Natural killer cell (primary cell): ENCODE measurements at regions not wholly inside any gene's neighbourhood (a gene's known extent, or its start where the extent isn't known, plus 50 kb on each side); places are given as distances from the start of the nearest gene placed in this dataset.

Experiments used
- ATAC-seq, 3 donors: fragments of 150-1000 bp in 2 of 3; fragments of 200-7000 bp in 1 of 3; cut with Tn5 transposase; 1 replicate in 1 of 3; 2 replicates in 2 of 3; pipeline ENCODE4 v1.10.0; 2021; ENCODE audit warnings: mild to moderate bottlenecking in 2 of 3, moderate library complexity in 2 of 3
- DNase-seq, 2 donors: peaks; one replicate each; pipeline versions ENCODE4 v3.0.0 to v3.0.0-alpha.2; 2013 to 2021; ENCODE audit warnings: mixed read lengths in 1 of 2
- H3K27ac ChIP-seq: one replicate; pipeline ENCODE4 v1.5.1; 2013; ENCODE audit warnings: mild to moderate bottlenecking, low read length
- H3K27me3 ChIP-seq: one replicate; pipeline ENCODE4 v1.6.1; 2013; ENCODE audit warnings: low read length; ENCODE audit not compliant: control insufficient read depth, insufficient read depth
- H3K36me3 ChIP-seq: one replicate; pipeline ENCODE4 v1.6.1; 2013; ENCODE audit warnings: low read length; ENCODE audit not compliant: control insufficient read depth, insufficient read depth
- H3K4me1 ChIP-seq: one replicate; pipeline ENCODE4 v1.6.1; 2013; ENCODE audit warnings: low read length; ENCODE audit not compliant: control insufficient read depth, insufficient read depth
- H3K4me3 ChIP-seq: one replicate; pipeline ENCODE4 v1.5.1; 2013; ENCODE audit warnings: low read length
- H3K9me3 ChIP-seq: one replicate; pipeline ENCODE4 v1.6.1; 2013; ENCODE audit warnings: low read length; ENCODE audit not compliant: control insufficient read depth, insufficient read depth
- H3K27ac Mint-ChIP-seq, 2 donors: one replicate each; pipeline ENCODE4 v1.8.0; 2022; ENCODE audit warnings: mild to moderate bottlenecking in 2 of 2, mixed read lengths in 2 of 2, moderate library complexity in 1 of 2
- H3K27me3 Mint-ChIP-seq, 2 donors: one replicate each; pipeline ENCODE4 v1.8.0; 2022; ENCODE audit warnings: low read depth in 2 of 2, mixed read lengths in 2 of 2
- H3K36me3 Mint-ChIP-seq: one replicate; pipeline ENCODE4 v1.8.0; 2022; ENCODE audit warnings: mixed read lengths
- H3K4me1 Mint-ChIP-seq, 2 donors: one replicate each; pipeline ENCODE4 v1.8.0; 2022; ENCODE audit warnings: mixed read lengths in 2 of 2
- H3K4me3 Mint-ChIP-seq: one replicate; pipeline ENCODE4 v1.8.0; 2022; ENCODE audit warnings: mild to moderate bottlenecking, moderate library complexity, mixed read lengths
- H3K9me3 Mint-ChIP-seq, 2 donors: one replicate each; pipeline ENCODE4 v1.8.0; 2022; ENCODE audit warnings: mixed read lengths in 2 of 2
- WGBS: methylation state at CpG from one replicate; pipeline ENCODE4 v1.1.7; 2013; ENCODE audit warnings: missing lambda C conversion rate; ENCODE audit not compliant: insufficient coverage; 5-methylcytosine and 5-hydroxymethylcytosine counted together
- intact Hi-C: fragments of 100-400 bp; cut with micrococcal nuclease; formaldehyde crosslinking; loops from one replicate; pipeline ENCODE4 v1.14.2; 2022
- TF ChIP-seq, protein P1 (sequence below): fragments of 200-600 bp; IDR thresholded peaks from one replicate; pipeline ENCODE4 v1.8.0; 2022; ENCODE audit warnings: antibody characterized with exemption

DNA sequence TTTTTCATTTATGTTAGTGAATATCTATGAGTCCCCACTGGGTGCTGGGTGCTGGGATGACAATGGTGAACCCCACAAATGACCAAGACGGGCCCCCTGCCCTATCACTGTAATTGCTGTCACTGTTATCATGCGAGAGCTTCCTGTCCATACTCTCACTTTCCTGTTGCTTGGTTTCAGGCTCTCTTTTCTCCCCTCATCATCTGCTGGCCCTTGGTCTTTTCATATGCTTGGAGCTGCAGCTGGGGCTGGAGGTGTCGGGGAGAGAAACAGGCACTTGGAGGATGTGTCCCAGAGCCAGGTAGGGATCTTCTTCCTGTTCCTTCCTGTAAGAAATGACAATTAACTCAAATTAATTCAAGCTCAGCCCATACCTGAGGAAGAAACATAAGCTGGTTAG is 348.0 kb downstream of the PTPRU start:
- H3K27me3 Mint-ChIP-seq = peaks cover 4 to 16% of the 10 kb centered on the region in 2 donors
- no peaks in the 10 kb centered on the region for H3K4me1 ChIP-seq
- H3K9me3 ChIP-seq = no peaks in the 10 kb centered on the region
- H3K27ac ChIP-seq = no peak overlapping the region
- H3K4me3 Mint-ChIP-seq = no peak overlapping the region
- DNase-seq (no peak), ATAC-seq (no peak)
- H3K27ac Mint-ChIP-seq = no peak overlapping the region
- H3K9me3 Mint-ChIP-seq = no peaks in the 10 kb centered on the region
- H3K36me3 Mint-ChIP-seq = no peaks in the 10 kb centered on the region
- no peaks in the 10 kb centered on the region for H3K36me3 ChIP-seq
- 53% methylated on average over 3 of the region's 3 CpGs for WGBS
- H3K4me1 Mint-ChIP-seq = no peaks in the 10 kb centered on the region
- TF ChIP-seq, protein P1, sequence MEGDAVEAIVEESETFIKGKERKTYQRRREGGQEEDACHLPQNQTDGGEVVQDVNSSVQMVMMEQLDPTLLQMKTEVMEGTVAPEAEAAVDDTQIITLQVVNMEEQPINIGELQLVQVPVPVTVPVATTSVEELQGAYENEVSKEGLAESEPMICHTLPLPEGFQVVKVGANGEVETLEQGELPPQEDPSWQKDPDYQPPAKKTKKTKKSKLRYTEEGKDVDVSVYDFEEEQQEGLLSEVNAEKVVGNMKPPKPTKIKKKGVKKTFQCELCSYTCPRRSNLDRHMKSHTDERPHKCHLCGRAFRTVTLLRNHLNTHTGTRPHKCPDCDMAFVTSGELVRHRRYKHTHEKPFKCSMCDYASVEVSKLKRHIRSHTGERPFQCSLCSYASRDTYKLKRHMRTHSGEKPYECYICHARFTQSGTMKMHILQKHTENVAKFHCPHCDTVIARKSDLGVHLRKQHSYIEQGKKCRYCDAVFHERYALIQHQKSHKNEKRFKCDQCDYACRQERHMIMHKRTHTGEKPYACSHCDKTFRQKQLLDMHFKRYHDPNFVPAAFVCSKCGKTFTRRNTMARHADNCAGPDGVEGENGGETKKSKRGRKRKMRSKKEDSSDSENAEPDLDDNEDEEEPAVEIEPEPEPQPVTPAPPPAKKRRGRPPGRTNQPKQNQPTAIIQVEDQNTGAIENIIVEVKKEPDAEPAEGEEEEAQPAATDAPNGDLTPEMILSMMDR = no peak
- no peaks in the 10 kb centered on the region for H3K27me3 ChIP-seq
- H3K4me3 ChIP-seq = no peak overlapping the region
- intact Hi-C loops = no loop called here

DNA sequence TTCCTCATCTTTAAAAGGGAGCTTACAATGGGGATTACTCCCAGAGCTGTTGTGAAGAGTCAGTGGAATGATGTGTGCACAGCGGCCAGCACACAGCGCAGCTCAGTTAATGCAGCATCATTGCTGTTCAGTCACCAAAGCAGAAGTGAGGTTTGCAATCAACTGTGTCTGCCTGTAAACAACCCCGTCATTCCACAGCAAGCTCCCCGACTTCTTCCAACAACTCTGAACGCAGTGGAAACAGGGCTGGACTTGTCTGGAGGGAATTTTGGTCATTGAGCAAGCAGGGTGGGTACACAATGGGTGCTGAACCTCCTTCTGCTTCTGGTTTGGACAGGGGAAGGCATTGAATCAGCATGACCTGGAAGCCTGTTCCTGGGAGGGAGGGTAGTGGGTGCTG is 347.4 kb downstream of the PTPRU start:
- Mint-ChIP-seq H3K9me3 (no peaks in the 10 kb centered on the region), H3K27me3 (peaks cover 4 to 16% of the 10 kb centered on the region in 2 donors), H3K4me3 (no peak overlapping the region), H3K4me1 (no peaks in the 10 kb centered on the region), H3K27ac (no peak overlapping the region), H3K36me3 (no peaks in the 10 kb centered on the region)
- TF ChIP-seq, protein P1 = no peak
- ATAC-seq (no peak), DNase-seq (no peak)
- no peak overlapping the region for H3K27ac ChIP-seq
- H3K4me1 ChIP-seq = no peaks in the 10 kb centered on the region
- H3K27me3 ChIP-seq = no peaks in the 10 kb centered on the region
- no peaks in the 10 kb centered on the region for H3K36me3 ChIP-seq
- H3K4me3 ChIP-seq = no peak overlapping the region
- H3K9me3 ChIP-seq = no peaks in the 10 kb centered on the region
- intact Hi-C loops = no loop called here
- 86% methylated on average over 5 of the region's 5 CpGs for WGBS

DNA sequence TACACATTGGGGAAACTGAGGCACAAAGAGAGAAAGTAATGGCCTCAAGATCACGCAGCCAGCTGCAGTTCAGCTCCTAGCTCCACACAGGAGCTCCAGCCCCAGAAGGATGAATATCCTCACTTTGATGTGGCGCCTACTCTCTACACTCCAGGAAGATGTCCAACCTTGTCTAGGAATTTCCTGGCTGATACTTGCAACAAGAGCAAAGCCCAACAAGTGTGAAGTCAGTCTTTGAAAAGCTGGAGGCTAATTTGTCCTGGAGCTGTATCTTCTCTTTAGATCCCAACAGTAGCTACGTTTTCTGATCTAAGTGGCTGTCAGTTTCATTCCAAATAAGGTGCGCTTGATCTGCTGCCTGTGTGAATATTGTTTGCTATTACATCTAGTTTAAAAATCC is 344.9 kb downstream of the PTPRU start:
- no peaks in the 10 kb centered on the region for H3K36me3 ChIP-seq
- H3K4me3 Mint-ChIP-seq = no peak overlapping the region
- no peak overlapping the region for H3K4me3 ChIP-seq
- H3K4me1 ChIP-seq = no peaks in the 10 kb centered on the region
- H3K27ac Mint-ChIP-seq = no peak overlapping the region
- H3K27me3 Mint-ChIP-seq = peaks cover 0 to 8% of the 10 kb centered on the region in 2 donors
- no peak overlapping the region for H3K27ac ChIP-seq
- ATAC-seq (no peak), DNase-seq (no peak)
- 86% methylated on average over 4 of the region's 4 CpGs for WGBS
- no peaks in the 10 kb centered on the region for H3K4me1 Mint-ChIP-seq
- H3K9me3 ChIP-seq = no peaks in the 10 kb centered on the region
- no peaks in the 10 kb centered on the region for H3K27me3 ChIP-seq
- intact Hi-C loops = no loop called here
- H3K36me3 Mint-ChIP-seq = no peaks in the 10 kb centered on the region
- TF ChIP-seq, protein P1 = no peak
- H3K9me3 Mint-ChIP-seq = no peaks in the 10 kb centered on the region

DNA sequence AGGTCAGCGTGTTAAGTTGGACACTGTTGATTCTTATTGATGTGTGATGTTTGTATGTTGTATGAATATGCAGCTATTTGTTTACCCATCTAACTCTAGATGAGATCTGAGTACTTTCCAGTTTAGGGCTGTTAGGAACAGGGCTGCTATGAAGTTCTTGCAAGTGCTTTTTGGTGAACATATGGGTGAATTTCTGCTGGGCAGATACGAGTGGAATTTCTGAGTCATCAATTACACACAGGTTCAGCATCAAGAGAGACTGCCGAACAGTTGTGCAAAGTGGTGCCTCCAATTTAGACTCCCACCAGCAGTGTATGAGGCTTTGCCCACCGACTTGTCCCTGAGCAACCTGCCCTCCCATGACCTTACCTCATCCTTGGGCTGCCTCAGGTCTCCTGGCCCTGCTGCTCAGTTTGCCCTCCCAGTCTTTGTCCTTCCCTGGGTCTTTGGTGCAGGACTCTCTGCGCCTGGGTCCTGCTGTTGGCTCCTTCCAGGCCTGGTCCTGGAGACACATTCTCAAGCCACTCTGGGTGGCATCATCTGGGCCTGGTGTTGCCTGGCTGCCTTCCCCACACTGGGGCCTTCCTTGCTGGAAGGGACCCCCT is 343.6 kb downstream of the PTPRU start:
- 81% methylated on average over 5 of the region's 5 CpGs for WGBS
- Histone ChIP-seq H3K27ac (no peak overlapping the region), H3K27me3 (no peaks in the 10 kb centered on the region), H3K4me1 (no peaks in the 10 kb centered on the region), H3K4me3 (no peak overlapping the region), H3K9me3 (no peaks in the 10 kb centered on the region), H3K36me3 (no peaks in the 10 kb centered on the region)
- H3K4me1 Mint-ChIP-seq = no peaks in the 10 kb centered on the region
- no peak for DNase-seq
- H3K27ac Mint-ChIP-seq = no peak overlapping the region
- TF ChIP-seq, protein P1 = no peak
- peaks cover 0 to 17% of the 10 kb centered on the region in 2 donors for H3K27me3 Mint-ChIP-seq
- no peak overlapping the region for H3K4me3 Mint-ChIP-seq
- no peak for ATAC-seq
- no peaks in the 10 kb centered on the region for H3K36me3 Mint-ChIP-seq
- intact Hi-C loops = no loop called here
- H3K9me3 Mint-ChIP-seq = no peaks in the 10 kb centered on the region
